GM23338 (cell line): ENCODE measurements at regions not wholly inside any gene's neighbourhood (a gene's known extent, or its start where the extent isn't known, plus 50 kb on each side); places are given as distances from the start of the nearest gene placed in this dataset.

ENCODE experiments used
- CREB1 ChIP-seq: fragments of 250-450 bp; sonication (Bioruptor Pico); IDR thresholded peaks from 2 replicates; pipeline ENCODE4 v1.5.0; 2020; ENCODE audit warnings: low read depth, mild to moderate bottlenecking, moderate library complexity
- EZH2 ChIP-seq: fragments of 200-600 bp; sonication (generic); IDR thresholded peaks from one replicate; pipeline ENCODE4 v1.8.0; 2017; ENCODE audit warnings: antibody characterized with exemption, mild to moderate bottlenecking, low read depth; ENCODE audit not compliant: unreplicated experiment
- POLR2AphosphoS5 ChIP-seq: IDR thresholded peaks from 2 replicates; pipeline ENCODE4 v1.6.1; 2016; ENCODE audit warnings: antibody characterized with exemption, low read depth
- REST ChIP-seq: IDR thresholded peaks from one replicate; pipeline ENCODE4 v1.6.1; 2018; ENCODE audit warnings: antibody characterized with exemption; ENCODE audit not compliant: unreplicated experiment
- TF ChIP-seq, protein P1 (sequence below), 2 experiments: fragments of 200-600 bp in 1 of 2; sonication (generic) in 1 of 2; conservative IDR thresholded peaks; 2 replicates each; pipeline versions ENCODE4 v1.5.1 to v1.6.1; 2016 to 2017; ENCODE audit warnings: antibody characterized with exemption in 2 of 2, low read depth in 2 of 2, mild to moderate bottlenecking in 2 of 2, moderate library complexity in 1 of 2

DNA sequence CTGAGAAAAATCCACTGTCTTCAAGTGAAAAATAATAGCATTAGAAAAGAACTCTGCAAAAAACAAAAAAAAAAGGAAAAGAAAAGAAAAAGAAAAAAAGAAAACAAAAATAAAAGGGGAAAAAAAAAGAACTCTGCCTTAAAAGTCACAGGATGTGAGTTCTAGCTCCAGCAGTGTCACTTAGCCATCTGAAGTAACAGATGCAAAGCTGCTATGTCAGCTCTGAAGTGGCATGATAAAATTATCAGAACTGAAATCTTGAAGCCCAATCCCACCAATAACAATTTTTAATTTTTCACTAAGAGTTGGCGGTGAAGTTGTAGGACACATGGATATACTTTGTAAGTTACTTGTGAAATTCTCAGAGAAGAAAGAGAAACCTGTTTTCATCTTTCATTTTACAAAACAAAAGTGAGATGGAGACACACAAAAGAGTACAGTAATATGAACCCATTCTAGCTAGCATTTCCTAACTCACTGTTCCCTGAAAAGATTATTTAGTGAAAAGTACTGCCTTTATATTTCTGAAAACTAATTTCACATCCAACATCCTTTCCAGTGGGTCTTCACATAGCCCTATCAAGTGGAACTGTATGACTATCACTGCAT lies 103.5 kb downstream of the ELAPOR2 start:
- TF ChIP-seq, protein P1, sequence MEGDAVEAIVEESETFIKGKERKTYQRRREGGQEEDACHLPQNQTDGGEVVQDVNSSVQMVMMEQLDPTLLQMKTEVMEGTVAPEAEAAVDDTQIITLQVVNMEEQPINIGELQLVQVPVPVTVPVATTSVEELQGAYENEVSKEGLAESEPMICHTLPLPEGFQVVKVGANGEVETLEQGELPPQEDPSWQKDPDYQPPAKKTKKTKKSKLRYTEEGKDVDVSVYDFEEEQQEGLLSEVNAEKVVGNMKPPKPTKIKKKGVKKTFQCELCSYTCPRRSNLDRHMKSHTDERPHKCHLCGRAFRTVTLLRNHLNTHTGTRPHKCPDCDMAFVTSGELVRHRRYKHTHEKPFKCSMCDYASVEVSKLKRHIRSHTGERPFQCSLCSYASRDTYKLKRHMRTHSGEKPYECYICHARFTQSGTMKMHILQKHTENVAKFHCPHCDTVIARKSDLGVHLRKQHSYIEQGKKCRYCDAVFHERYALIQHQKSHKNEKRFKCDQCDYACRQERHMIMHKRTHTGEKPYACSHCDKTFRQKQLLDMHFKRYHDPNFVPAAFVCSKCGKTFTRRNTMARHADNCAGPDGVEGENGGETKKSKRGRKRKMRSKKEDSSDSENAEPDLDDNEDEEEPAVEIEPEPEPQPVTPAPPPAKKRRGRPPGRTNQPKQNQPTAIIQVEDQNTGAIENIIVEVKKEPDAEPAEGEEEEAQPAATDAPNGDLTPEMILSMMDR (conservative IDR thresholded peaks at IDR 0.05; ENCODE audit: low read depth in 2 of 2), result no peak
- TF ChIP-seq EZH2 (no peak), POLR2AphosphoS5 (no peak), CREB1 (CRISPR knock-in tag) (no peak), REST (no peak)
